ENCODE measurements at regions not wholly inside any gene's neighbourhood (a gene's known extent, or its start where the extent isn't known, plus 50 kb on each side); places are given as distances from the start of the nearest gene placed in this dataset.

- Mint-ChIP-seq H3K27ac (ENCODE audit: unreplicated experiment) (no peak overlapping the region), H3K27me3 (ENCODE audit: insufficient read depth, unreplicated experiment) (peaks cover 3% of the 10 kb centered on the region), H3K9me3 (ENCODE audit: unreplicated experiment) (peaks cover 8% of the 10 kb centered on the region), H3K4me1 (ENCODE audit: low read depth, unreplicated experiment) (no peaks in the 10 kb centered on the region), H3K4me3 (ENCODE audit: unreplicated experiment) (no peak overlapping the region), H3K36me3 (ENCODE audit: insufficient read depth, unreplicated experiment) (no peaks in the 10 kb centered on the region)
- H3K36me3 ChIP-seq (ENCODE audit: control insufficient read depth, insufficient read depth, low read length) = no peaks in the 10 kb centered on the region
- no peak for DNase-seq
- no peaks in the 10 kb centered on the region for H3K4me1 ChIP-seq
- CTCF ChIA-PET = no interaction called here
- no TSS peak for BruUV-seq (replicated peaks)
- no peak for TF ChIP-seq CTCF (IDR thresholded peaks at IDR 0.05; ENCODE audit: insufficient read depth in 1 of 2, low read depth in 1 of 2, low read length in 1 of 2, severe bottlenecking in 1 of 2, unreplicated experiment in 1 of 2)
- H3K4me3 ChIP-seq (ENCODE audit: low read depth, low read length) = no peak overlapping the region
- POLR2A ChIA-PET = no interaction called here
- 0 out of 2 replicates have a peak, but pooled peaks cover 4% of the 10 kb centered on the region for H3K9me3 ChIP-seq
- intact Hi-C loops (cut with micrococcal nuclease; ENCODE audit: unreplicated experiment) = no loop called here
- H3K27me3 ChIP-seq (replicated peaks; ENCODE audit: control insufficient read depth, insufficient read depth, low read length) = no peaks in the 10 kb centered on the region
Observed at GRCh38 chr7:51501620-51502019, 185.0 kb upstream of the COBL start.

- ChIA-PET POLR2A (no interaction called here), CTCF (no interaction called here)
- Mint-ChIP-seq H3K36me3 (ENCODE audit: insufficient read depth, unreplicated experiment) (no peaks in the 10 kb centered on the region), H3K4me3 (ENCODE audit: unreplicated experiment) (no peak overlapping the region), H3K27me3 (ENCODE audit: insufficient read depth, unreplicated experiment) (peaks cover 6% of the 10 kb centered on the region), H3K9me3 (ENCODE audit: unreplicated experiment) (no peaks in the 10 kb centered on the region), H3K4me1 (ENCODE audit: low read depth, unreplicated experiment) (no peaks in the 10 kb centered on the region), H3K27ac (ENCODE audit: unreplicated experiment) (no peak overlapping the region)
- TF ChIP-seq CTCF (IDR thresholded peaks at IDR 0.05; ENCODE audit: insufficient read depth in 1 of 2, low read depth in 1 of 2, low read length in 1 of 2, severe bottlenecking in 1 of 2, unreplicated experiment in 1 of 2) = no peak
- no peaks in the 10 kb centered on the region for H3K9me3 ChIP-seq
- H3K4me1 ChIP-seq = no peaks in the 10 kb centered on the region
- no TSS peak for BruUV-seq (replicated peaks)
- H3K4me3 ChIP-seq (ENCODE audit: low read depth, low read length) = no peak overlapping the region
- no peaks in the 10 kb centered on the region for H3K36me3 ChIP-seq (ENCODE audit: control insufficient read depth, insufficient read depth, low read length)
- DNase-seq = no peak
- intact Hi-C loops (cut with micrococcal nuclease; ENCODE audit: unreplicated experiment) = no loop called here
- no peaks in the 10 kb centered on the region for H3K27me3 ChIP-seq (replicated peaks; ENCODE audit: control insufficient read depth, insufficient read depth, low read length)
Observed at GRCh38 chr7:51482976-51483375, 166.4 kb upstream of the COBL start.

GRCh38 chr7:51481421-51481820 lies 164.8 kb upstream of the COBL start:
- Histone ChIP-seq H3K27me3 (replicated peaks; ENCODE audit: control insufficient read depth, insufficient read depth, low read length) (no peaks in the 10 kb centered on the region), H3K9me3 (no peaks in the 10 kb centered on the region), H3K4me1 (no peaks in the 10 kb centered on the region), H3K4me3 (ENCODE audit: low read depth, low read length) (no peak overlapping the region), H3K36me3 (ENCODE audit: control insufficient read depth, insufficient read depth, low read length) (no peaks in the 10 kb centered on the region)
- no peak for TF ChIP-seq CTCF (IDR thresholded peaks at IDR 0.05; ENCODE audit: insufficient read depth in 1 of 2, low read depth in 1 of 2, low read length in 1 of 2, severe bottlenecking in 1 of 2, unreplicated experiment in 1 of 2)
- ChIA-PET CTCF (no interaction called here), POLR2A (no interaction called here)
- Mint-ChIP-seq H3K9me3 (ENCODE audit: unreplicated experiment) (no peaks in the 10 kb centered on the region), H3K27ac (ENCODE audit: unreplicated experiment) (no peak overlapping the region), H3K4me1 (ENCODE audit: low read depth, unreplicated experiment) (no peaks in the 10 kb centered on the region), H3K36me3 (ENCODE audit: insufficient read depth, unreplicated experiment) (no peaks in the 10 kb centered on the region), H3K4me3 (ENCODE audit: unreplicated experiment) (no peak overlapping the region), H3K27me3 (ENCODE audit: insufficient read depth, unreplicated experiment) (peaks cover 6% of the 10 kb centered on the region)
- no peak for DNase-seq
- intact Hi-C loops (cut with micrococcal nuclease; ENCODE audit: unreplicated experiment) = no loop called here
- BruUV-seq (replicated peaks) = no TSS peak

Measured in Caco-2 (cell line).